Astrocyte (in vitro differentiated cells and primary cell): ENCODE measurements at regions not wholly inside any gene's neighbourhood (a gene's known extent, or its start where the extent isn't known, plus 50 kb on each side); places are given as distances from the start of the nearest gene placed in this dataset.

Experiments used
- CTCF ChIP-seq: IDR thresholded peaks from 2 replicates; pipeline ENCODE4 v1.5.1; 2011; ENCODE audit warnings: low read depth, mild to moderate bottlenecking, inconsistent platforms, low read length, moderate library complexity; ENCODE audit not compliant: insufficient read depth
- EZH2 ChIP-seq: IDR thresholded peaks from 2 replicates; pipeline ENCODE4 v1.6.1; 2012; ENCODE audit warnings: mild to moderate bottlenecking, low read length, inconsistent platforms; ENCODE audit not compliant: insufficient read depth

GRCh38 chr10:129309565-129309964 is 157.5 kb upstream of the MGMT start:
- TF ChIP-seq CTCF (no peak), EZH2 (no peak)
